Left hindlimb (tissue), 1 donor: ENCODE measurements at regions not wholly inside any gene's neighbourhood (a gene's known extent, or its start where the extent isn't known, plus 50 kb on each side); places are given as distances from the start of the nearest gene placed in this dataset.
"Not testable (repeated sequence)": the region's sequence is repeated elsewhere in the genome, so short reads cannot be mapped to it uniquely, and the experiment has no call there.

Experiments
- DNase-seq: peaks from one replicate; pipeline ENCODE4 v3.0.0-alpha.2; 2018

GRCh38 chr3:18527691-18528090 is 102.6 kb upstream of the SATB1 start:
- DNase-seq, result no peak

DNA sequence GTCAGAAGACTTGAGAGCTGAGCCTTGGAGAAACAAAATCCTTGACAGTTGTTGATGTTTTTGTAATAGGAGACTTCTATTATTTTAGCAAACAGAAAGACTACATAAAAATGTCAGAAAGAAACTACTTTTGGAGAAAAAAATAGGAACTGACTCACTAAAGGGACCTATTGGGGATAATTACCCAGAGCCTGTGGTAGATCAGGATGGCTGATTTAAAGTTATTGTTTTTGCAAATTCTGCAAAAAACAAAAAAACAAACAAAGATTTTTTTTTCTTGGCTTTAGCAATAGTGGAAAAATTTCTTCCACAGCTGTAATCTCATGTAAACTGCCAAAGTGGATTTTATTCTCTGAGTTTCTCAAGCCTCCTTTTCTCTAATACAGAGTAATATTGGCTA is 101.5 kb upstream of the SATB1 start:
- no peak for DNase-seq

- not testable (repeated sequence) for DNase-seq
Measured at GRCh38 chr3:18516170-18516569, 91.0 kb upstream of the SATB1 start.

DNA sequence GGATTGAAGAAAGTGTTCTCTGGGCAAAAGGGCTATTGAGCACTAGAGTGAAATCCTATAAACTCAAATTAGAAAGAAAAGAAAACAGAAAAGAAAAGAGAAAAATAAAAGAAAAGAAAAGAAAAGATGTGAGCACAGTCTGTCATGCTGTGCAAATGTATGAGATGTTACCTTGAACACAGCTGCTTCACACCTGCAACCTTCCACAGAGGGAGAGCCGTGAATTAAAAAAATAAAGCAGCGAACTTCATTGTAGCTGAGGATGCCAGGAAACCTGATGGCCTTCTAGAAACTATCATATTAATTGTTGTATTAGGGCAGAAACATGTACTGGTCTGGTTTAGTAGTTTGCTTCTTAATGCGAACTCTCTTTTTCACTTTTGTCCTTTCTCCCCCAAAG is 88.0 kb upstream of the SATB1 start:
- no peak for DNase-seq

- DNase-seq, result no peak
Measured at GRCh38 chr3:18512007-18512406, 86.9 kb upstream of the SATB1 start.

GRCh38 chr3:18510947-18511346 is 85.8 kb upstream of the SATB1 start:
- DNase-seq, result no peak

- DNase-seq, result no peak
Measured at GRCh38 chr3:18507333-18507732, 82.2 kb upstream of the SATB1 start.

GRCh38 chr3:18505056-18505455 is 79.9 kb upstream of the SATB1 start:
- no peak for DNase-seq

GRCh38 chr3:18501679-18502343 is 76.7 kb upstream of the SATB1 start:
- DNase-seq, result no peak

GRCh38 chr3:18500322-18500721 is 75.2 kb upstream of the SATB1 start:
- no peak for DNase-seq

- DNase-seq, result no peak
Measured at GRCh38 chr3:18499301-18499700, 74.2 kb upstream of the SATB1 start.

DNA sequence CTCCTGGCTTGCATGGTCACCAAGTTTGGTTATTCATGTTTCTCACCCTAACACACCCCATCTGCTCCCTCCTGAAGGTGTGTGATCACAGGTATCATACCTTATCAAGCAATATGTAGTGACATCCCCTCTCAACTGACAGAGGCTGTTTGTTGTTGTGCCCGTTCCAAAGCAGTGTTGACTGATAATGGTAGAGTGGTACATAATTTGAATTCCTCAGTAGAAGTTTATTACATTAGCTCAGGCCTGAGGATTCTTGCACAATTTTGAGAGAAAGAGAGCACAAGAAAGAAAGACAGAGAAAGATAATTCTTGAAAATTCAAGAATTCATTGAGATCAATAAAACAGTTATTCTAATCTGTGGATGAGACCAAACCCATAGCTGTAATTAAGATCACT is 69.1 kb upstream of the SATB1 start:
- DNase-seq, result no peak

- DNase-seq, result no peak
Measured at GRCh38 chr3:18489939-18490338, 64.8 kb upstream of the SATB1 start.

DNA sequence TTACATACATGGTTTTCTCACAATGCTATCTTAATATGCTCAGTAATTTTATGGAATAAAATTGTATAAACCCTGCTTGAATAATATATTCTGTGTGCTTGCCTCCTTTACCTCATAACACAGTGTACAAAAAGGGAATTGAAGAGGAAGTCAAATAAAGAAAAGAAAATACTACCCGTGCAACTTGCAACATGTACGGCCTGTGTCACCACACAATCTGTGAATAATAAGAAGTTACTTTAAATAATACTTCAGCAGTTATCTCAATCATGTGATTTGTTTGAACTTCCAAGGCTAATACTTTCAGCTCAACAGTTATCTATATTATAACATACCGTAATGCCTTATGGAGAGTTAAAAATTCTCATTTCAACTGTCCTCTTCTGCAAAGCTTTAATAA is 58.1 kb upstream of the SATB1 start:
- DNase-seq, result no peak

DNA sequence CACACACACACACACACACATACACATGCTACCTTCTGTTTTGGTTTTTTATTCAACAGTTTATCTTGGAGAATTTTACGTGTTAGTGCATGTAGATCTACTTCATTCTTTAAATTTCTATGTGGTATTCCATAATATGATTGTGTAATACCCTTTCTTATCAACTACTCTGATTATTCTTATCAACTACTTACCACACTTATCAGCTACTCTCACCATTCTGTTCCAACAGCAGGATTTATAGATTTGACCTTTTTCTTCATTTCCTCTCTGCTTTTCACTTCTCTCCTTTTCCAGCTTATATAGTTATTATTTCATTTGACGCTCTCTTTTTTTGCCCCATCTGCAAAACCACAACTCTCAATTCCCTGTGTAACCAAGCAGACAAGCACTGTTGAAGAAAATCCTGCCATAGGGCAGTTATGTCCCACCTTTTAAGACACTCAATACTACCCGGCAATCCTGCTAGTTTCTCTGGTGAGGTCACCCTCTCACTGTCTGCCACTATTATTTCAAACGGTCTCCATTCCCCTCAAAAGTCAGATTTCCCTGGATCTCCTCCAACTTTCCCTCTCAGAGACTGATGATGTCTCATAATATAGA is 56.9 kb upstream of the SATB1 start:
- DNase-seq, result no peak

GRCh38 chr3:18477620-18478019 is 52.5 kb upstream of the SATB1 start:
- DNase-seq, result no peak
